A549 (cell line): ENCODE measurements at regions not wholly inside any gene's neighbourhood (a gene's known extent, or its start where the extent isn't known, plus 50 kb on each side); places are given as distances from the start of the nearest gene placed in this dataset.

Experiments
- CBX8 ChIP-seq: fragments of 200-600 bp; sonication (generic); IDR thresholded peaks from 2 replicates; pipeline ENCODE4 v1.6.1; 2016
- EP300 ChIP-seq, 2 experiments: fragments of >200 bp; sonication (Bioruptor Twin); formaldehyde crosslinking; IDR thresholded peaks; 2 replicates in 1 of 2; 3 replicates in 1 of 2; pipeline ENCODE4 v1.6.1; 2016 to 2017
- HDAC2 ChIP-seq: fragments of 200-600 bp; sonication (generic); IDR thresholded peaks from 2 replicates; pipeline ENCODE4 v1.6.1; 2016
- NPAS2 ChIP-seq: fragments of 250-450 bp; sonication (Bioruptor Pico); IDR thresholded peaks from 2 replicates; pipeline ENCODE4 v1.8.0; 2022; ENCODE audit warnings: mild to moderate bottlenecking, moderate library complexity, borderline replicate concordance
- POLR2A ChIP-seq: IDR thresholded peaks from 2 replicates; pipeline ENCODE4 v1.6.1; 2012; ENCODE audit warnings: mild to moderate bottlenecking, low read length
- RAD21 ChIP-seq, 2 experiments: fragments of >200 bp in 1 of 2; sonication (Bioruptor Twin) in 1 of 2; formaldehyde crosslinking in 1 of 2; IDR thresholded peaks in 1 of 2; conservative IDR thresholded peaks in 1 of 2; 2 replicates in 1 of 2; 3 replicates in 1 of 2; pipeline ENCODE4 v1.6.1; 2012 to 2018; ENCODE audit warnings: inconsistent platforms in 1 of 2
- RNF2 ChIP-seq: fragments of 200-600 bp; sonication (generic); IDR thresholded peaks from 2 replicates; pipeline ENCODE4 v1.6.1; 2016; ENCODE audit warnings: low read depth, mild to moderate bottlenecking, antibody characterized with exemption, moderate library complexity, borderline replicate concordance
- SMC3 ChIP-seq: fragments of >200 bp; sonication (Bioruptor Twin); formaldehyde crosslinking; IDR thresholded peaks from 3 replicates; pipeline ENCODE4 v1.6.1; 2018; ENCODE audit warnings: inconsistent platforms
- SREBF2 ChIP-seq: fragments of 450-650 bp; IDR thresholded peaks from 2 replicates; pipeline ENCODE4 v1.6.1; 2014; ENCODE audit warnings: mild to moderate bottlenecking, moderate library complexity
- ZSCAN20 ChIP-seq: fragments of 250-450 bp; sonication (Bioruptor Pico); IDR thresholded peaks from 2 replicates; pipeline ENCODE4 v1.8.0; 2022; ENCODE audit warnings: mild to moderate bottlenecking, moderate library complexity
- TF ChIP-seq, protein P1 (sequence below): fragments of >200 bp; sonication (Bioruptor Twin); formaldehyde crosslinking; IDR thresholded peaks from 3 replicates; pipeline ENCODE4 v1.5.1; 2016
- TF ChIP-seq, protein P2 (sequence below): fragments of >200 bp; sonication (Bioruptor Twin); formaldehyde crosslinking; IDR thresholded peaks from 3 replicates; pipeline ENCODE4 v1.6.1; 2016
- TF ChIP-seq, protein P3 (sequence below): fragments of 200-600 bp; sonication (generic); IDR thresholded peaks from 2 replicates; pipeline ENCODE4 v1.6.1; 2016; ENCODE audit warnings: antibody characterized with exemption, mild to moderate bottlenecking, moderate library complexity
- TF ChIP-seq, protein P4 (sequence below): fragments of 450-650 bp; IDR thresholded peaks from 2 replicates; pipeline ENCODE4 v1.6.1; 2014; ENCODE audit warnings: antibody characterized with exemption

DNA sequence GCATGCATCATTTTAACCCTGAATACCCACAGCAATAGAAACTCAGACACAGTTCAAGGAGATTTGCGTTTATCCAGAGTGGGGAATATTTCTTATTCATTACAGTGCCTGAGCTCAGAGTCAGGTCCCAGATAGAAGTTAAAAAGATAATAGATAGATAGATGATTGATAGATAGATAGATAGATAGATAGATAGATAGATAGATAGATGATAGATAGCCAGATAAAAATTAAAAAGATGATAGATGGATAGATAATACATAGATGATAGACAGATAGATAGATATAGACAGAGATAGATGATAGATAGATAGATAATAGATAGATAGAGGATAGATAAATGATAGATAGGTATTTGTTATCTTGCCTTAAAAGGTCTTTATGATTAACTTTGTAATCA is 184.7 kb downstream of the MYLK4 start:
- TF ChIP-seq, protein P1, sequence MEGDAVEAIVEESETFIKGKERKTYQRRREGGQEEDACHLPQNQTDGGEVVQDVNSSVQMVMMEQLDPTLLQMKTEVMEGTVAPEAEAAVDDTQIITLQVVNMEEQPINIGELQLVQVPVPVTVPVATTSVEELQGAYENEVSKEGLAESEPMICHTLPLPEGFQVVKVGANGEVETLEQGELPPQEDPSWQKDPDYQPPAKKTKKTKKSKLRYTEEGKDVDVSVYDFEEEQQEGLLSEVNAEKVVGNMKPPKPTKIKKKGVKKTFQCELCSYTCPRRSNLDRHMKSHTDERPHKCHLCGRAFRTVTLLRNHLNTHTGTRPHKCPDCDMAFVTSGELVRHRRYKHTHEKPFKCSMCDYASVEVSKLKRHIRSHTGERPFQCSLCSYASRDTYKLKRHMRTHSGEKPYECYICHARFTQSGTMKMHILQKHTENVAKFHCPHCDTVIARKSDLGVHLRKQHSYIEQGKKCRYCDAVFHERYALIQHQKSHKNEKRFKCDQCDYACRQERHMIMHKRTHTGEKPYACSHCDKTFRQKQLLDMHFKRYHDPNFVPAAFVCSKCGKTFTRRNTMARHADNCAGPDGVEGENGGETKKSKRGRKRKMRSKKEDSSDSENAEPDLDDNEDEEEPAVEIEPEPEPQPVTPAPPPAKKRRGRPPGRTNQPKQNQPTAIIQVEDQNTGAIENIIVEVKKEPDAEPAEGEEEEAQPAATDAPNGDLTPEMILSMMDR = no peak
- TF ChIP-seq SMC3 (no peak), HDAC2 (no peak), RNF2 (no peak), SREBF2 (no peak), RAD21 (conservative IDR thresholded peaks at IDR 0.05 in 1 of 2, IDR thresholded peaks at IDR 0.05 in 1 of 2) (no peak), NPAS2 (CRISPR knock-in tag) (no peak), ZSCAN20 (CRISPR knock-in tag) (no peak), CBX8 (no peak), POLR2A (no peak), EP300 (IDR thresholded peaks at IDR 0.05) (no peak)
- TF ChIP-seq, protein P2, sequence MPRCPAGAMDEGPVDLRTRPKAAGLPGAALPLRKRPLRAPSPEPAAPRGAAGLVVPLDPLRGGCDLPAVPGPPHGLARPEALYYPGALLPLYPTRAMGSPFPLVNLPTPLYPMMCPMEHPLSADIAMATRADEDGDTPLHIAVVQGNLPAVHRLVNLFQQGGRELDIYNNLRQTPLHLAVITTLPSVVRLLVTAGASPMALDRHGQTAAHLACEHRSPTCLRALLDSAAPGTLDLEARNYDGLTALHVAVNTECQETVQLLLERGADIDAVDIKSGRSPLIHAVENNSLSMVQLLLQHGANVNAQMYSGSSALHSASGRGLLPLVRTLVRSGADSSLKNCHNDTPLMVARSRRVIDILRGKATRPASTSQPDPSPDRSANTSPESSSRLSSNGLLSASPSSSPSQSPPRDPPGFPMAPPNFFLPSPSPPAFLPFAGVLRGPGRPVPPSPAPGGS = no peak
- TF ChIP-seq, protein P3, sequence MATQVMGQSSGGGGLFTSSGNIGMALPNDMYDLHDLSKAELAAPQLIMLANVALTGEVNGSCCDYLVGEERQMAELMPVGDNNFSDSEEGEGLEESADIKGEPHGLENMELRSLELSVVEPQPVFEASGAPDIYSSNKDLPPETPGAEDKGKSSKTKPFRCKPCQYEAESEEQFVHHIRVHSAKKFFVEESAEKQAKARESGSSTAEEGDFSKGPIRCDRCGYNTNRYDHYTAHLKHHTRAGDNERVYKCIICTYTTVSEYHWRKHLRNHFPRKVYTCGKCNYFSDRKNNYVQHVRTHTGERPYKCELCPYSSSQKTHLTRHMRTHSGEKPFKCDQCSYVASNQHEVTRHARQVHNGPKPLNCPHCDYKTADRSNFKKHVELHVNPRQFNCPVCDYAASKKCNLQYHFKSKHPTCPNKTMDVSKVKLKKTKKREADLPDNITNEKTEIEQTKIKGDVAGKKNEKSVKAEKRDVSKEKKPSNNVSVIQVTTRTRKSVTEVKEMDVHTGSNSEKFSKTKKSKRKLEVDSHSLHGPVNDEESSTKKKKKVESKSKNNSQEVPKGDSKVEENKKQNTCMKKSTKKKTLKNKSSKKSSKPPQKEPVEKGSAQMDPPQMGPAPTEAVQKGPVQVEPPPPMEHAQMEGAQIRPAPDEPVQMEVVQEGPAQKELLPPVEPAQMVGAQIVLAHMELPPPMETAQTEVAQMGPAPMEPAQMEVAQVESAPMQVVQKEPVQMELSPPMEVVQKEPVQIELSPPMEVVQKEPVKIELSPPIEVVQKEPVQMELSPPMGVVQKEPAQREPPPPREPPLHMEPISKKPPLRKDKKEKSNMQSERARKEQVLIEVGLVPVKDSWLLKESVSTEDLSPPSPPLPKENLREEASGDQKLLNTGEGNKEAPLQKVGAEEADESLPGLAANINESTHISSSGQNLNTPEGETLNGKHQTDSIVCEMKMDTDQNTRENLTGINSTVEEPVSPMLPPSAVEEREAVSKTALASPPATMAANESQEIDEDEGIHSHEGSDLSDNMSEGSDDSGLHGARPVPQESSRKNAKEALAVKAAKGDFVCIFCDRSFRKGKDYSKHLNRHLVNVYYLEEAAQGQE = no peak
- TF ChIP-seq, protein P4, sequence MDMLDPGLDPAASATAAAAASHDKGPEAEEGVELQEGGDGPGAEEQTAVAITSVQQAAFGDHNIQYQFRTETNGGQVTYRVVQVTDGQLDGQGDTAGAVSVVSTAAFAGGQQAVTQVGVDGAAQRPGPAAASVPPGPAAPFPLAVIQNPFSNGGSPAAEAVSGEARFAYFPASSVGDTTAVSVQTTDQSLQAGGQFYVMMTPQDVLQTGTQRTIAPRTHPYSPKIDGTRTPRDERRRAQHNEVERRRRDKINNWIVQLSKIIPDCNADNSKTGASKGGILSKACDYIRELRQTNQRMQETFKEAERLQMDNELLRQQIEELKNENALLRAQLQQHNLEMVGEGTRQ = no peak
